Right cardiac atrium (tissue), 5 donors: ENCODE measurements at regions not wholly inside any gene's neighbourhood (a gene's known extent, or its start where the extent isn't known, plus 50 kb on each side); places are given as distances from the start of the nearest gene placed in this dataset.
A peak's percentile ranks its signal among the peaks of the same experiment; 100 is the strongest.

Source experiments
- ATAC-seq, 2 donors: fragments of 200-7000 bp; cut with Tn5 transposase; one replicate each; pipeline versions ENCODE4 v1.8.0 to v1.9.1; 2020; ENCODE audit warnings: moderate library complexity in 2 of 2, mild to moderate bottlenecking in 1 of 2
- DNase-seq, 3 donors: peaks; one replicate each; pipeline ENCODE4 v3.0.0-alpha.2; 2020
- H3K27ac ChIP-seq: one replicate; pipeline ENCODE4 v1.5.1; 2013; ENCODE audit warnings: mild to moderate bottlenecking, low read length, control low read depth, moderate library complexity
- H3K27me3 ChIP-seq: one replicate; pipeline ENCODE4 v1.6.1; 2013; ENCODE audit not compliant: control insufficient read depth, insufficient read depth
- H3K4me1 ChIP-seq: one replicate; pipeline ENCODE4 v1.6.1; 2013; ENCODE audit warnings: low read length; ENCODE audit not compliant: control insufficient read depth, insufficient read depth
- H3K4me3 ChIP-seq: one replicate; pipeline ENCODE4 v1.5.1; 2013; ENCODE audit warnings: low read length, control low read depth
- H3K9me3 ChIP-seq: one replicate; pipeline ENCODE4 v1.6.1; 2013; ENCODE audit warnings: low read length; ENCODE audit not compliant: control insufficient read depth
- WGBS: extraction: QIAGEN DNeasy Blood & Tissue Kit; methylation state at CpG from one replicate; pipeline ENCODE4 v1.1.7; 2013; 5-methylcytosine and 5-hydroxymethylcytosine counted together
- intact Hi-C, 4 donors: fragments of 100-400 bp; cut with DNase I; formaldehyde crosslinking; loops; one replicate each; pipeline versions ENCODE4 v1.11.0 to v1.14.0; 2022 to 2023
- donor health status: healthy with polysubstance abuse.
- donor health status: DM: no; HTN: yes; CAD: no.
- donor health status: DM: no; HTN: no; CAD: no.
- donor health status: DM: no; HTN: yes; CAD: no; lungs with severe emphysema.
- donor health status: DM: yes; HTN: yes; CAD: no.

DNA sequence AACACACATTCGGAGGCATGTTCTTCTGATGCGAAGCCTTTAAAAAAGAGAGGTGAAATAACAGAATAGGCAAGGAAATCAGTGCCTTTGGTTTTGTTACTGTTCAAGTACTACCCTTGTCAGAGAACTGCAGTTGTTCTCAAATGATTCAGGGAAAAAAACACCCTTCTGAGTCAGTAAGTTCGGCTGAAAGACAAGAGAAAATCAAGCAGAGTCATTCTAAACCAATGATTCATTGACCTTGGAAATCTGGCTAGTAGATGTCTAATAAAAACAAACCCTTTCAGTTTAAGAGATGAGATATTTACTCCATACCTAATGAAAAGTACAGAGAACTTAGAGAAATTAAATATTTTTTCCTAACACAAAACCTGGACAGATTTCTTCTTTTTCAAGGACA, 72.7 kb upstream of the ABI3BP start:
- Histone ChIP-seq H3K4me3 (no peak overlapping the region), H3K27ac (no peak overlapping the region), H3K4me1 (no peaks in the 10 kb centered on the region), H3K9me3 (no peaks in the 10 kb centered on the region), H3K27me3 (no peaks in the 10 kb centered on the region)
- DNase-seq (no peak), ATAC-seq (peak; percentile 68 to 69)
- 72% methylated on average over 3 of the region's 3 CpGs for WGBS
- intact Hi-C loops: loop anchor here in 1 of 4 donors (10.0 kb wide), 1 partner anchor 129 kb away; no protein-coding TSS in a partner anchor

DNA sequence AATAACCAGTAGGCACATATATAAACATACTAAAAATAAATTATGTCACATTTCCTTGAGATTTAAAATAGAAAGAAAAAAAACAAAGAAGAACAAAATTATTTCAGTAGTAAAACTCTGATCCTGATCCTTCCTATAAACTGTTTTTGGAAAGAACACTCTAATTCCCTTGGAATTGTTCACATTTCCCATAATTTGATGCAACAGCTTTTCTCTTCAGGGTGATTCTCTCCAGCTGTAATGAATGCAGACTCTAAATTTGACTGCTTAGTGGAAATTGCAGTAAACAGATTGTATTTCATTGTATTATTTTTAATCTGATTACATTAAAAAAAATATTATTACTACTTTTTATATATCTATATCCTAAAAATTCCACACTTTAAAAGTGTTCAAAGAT, 70.2 kb upstream of the ABI3BP start:
- intact Hi-C loops: loop anchor here in 1 of 4 donors (10.0 kb wide), 1 partner anchor 131 kb away; no protein-coding TSS in a partner anchor
- H3K27ac ChIP-seq: no peak overlapping the region
- DNase-seq: no peak

DNA sequence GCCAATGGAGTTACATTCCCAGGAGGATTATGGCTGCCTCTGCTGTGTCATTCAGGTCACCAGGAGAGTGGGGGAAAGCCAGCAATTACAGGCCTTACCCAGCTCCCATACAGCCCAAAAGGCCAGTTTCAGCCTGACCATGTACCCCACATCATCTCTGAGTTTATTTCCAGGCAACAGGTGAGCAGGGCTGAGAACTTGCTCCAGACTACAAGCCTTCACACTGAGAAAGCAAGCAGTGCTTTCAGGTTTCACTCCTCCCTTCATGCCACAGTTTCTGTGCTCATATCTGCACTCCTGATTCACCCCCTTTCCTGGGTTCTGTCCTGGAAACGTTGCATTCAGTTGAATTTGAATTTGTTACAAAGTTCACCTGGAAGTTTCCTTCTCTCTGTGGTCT, 68.1 kb upstream of the ABI3BP start:
- DNase-seq (no peak), ATAC-seq (no peak)
- H3K4me1 ChIP-seq: no peaks in the 10 kb centered on the region
- no peak overlapping the region for H3K4me3 ChIP-seq
- intact Hi-C loops: loop anchor here in 1 of 4 donors (10.0 kb wide), 1 partner anchor 133 kb away; no protein-coding TSS in a partner anchor
- WGBS: 56% methylated on average over 1 of the region's 1 CpG
- no peak overlapping the region for H3K27ac ChIP-seq
- H3K27me3 ChIP-seq: no peaks in the 10 kb centered on the region
- H3K9me3 ChIP-seq: no peaks in the 10 kb centered on the region

More for the DNA sequence above, 70.2 kb upstream of the ABI3BP start:
- no peak overlapping the region for H3K4me3 ChIP-seq
- no peaks in the 10 kb centered on the region for H3K4me1 ChIP-seq
- no peaks in the 10 kb centered on the region for H3K9me3 ChIP-seq
- ATAC-seq: no peak
- H3K27me3 ChIP-seq: no peaks in the 10 kb centered on the region

DNA sequence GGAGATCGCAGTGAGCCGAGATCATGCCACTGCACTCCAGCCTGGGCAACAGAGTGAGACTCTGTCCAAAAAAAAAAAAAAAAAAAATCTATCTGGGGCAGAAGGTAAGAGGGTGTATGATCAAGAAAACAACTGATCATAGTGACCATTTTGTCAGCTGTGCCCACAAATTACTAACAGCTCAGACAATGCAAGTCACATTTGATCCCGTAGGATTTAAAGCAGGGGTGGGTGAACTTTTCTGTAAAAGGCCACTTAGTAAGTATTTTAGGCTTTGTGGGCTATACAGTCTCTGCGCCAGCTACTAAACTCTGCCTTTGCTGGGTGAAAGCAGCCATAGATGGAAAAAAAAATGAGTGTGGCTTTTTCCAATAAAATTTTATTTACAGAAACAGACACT, 57.6 kb upstream of the ABI3BP start:
- no peaks in the 10 kb centered on the region for H3K9me3 ChIP-seq
- no peak for ATAC-seq
- 90% methylated on average over 4 of the region's 4 CpGs for WGBS
- H3K4me1 ChIP-seq: no peaks in the 10 kb centered on the region
- no peaks in the 10 kb centered on the region for H3K27me3 ChIP-seq
- DNase-seq: no peak
- H3K4me3 ChIP-seq: no peak overlapping the region
- H3K27ac ChIP-seq: no peak overlapping the region
- intact Hi-C loops: no loop called here

DNA sequence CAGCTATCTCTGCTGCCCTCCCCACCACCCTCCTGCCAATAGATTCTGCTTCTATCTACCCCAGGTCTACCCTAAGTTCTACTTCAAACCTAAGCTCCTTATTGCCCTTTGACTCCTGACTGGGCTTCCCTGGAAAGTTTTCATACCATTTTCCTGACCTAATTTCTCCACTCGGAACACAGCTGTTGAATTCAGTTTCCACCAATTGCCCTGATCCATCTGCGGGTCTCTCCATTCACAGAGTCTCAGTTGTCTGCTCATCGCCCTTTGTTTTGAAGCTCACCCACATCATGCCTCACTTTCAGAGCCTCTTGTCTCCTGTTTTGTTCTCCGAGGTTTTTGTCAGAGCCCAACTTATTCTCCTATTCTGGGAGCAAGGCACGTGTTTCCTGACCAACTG, 56.8 kb upstream of the ABI3BP start:
- intact Hi-C loops: no loop called here

DNA sequence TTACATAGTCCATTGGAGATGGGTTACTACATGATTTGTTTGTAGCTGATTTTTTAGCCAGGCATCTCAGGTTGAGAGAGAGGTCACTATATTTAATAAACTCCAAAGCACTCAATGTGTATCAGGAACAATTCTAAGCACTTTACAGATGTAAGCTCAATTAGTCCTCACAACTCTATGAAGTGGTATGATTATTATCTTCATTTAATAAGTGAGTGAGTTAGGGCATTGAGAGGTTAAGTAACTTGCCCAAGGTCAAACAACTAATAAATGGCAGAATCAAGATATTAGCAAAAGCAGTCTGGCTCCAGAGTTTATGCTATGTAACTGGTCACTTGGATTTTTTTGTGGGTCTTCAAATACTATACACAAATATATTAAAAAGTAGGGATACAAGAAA, 56.3 kb upstream of the ABI3BP start:
- Histone ChIP-seq H3K4me3 (no peak overlapping the region), H3K27me3 (no peaks in the 10 kb centered on the region), H3K4me1 (no peaks in the 10 kb centered on the region), H3K9me3 (no peaks in the 10 kb centered on the region), H3K27ac (no peak overlapping the region)
- intact Hi-C loops: no loop called here
- ATAC-seq (no peak), DNase-seq (no peak)

More for the DNA sequence above, 56.8 kb upstream of the ABI3BP start:
- no peak overlapping the region for H3K27ac ChIP-seq
- DNase-seq (no peak), ATAC-seq (no peak)
- no peaks in the 10 kb centered on the region for H3K4me1 ChIP-seq
- H3K9me3 ChIP-seq: no peaks in the 10 kb centered on the region
- no peak overlapping the region for H3K4me3 ChIP-seq
- no peaks in the 10 kb centered on the region for H3K27me3 ChIP-seq
- 49% methylated on average over 5 of the region's 5 CpGs for WGBS

DNA sequence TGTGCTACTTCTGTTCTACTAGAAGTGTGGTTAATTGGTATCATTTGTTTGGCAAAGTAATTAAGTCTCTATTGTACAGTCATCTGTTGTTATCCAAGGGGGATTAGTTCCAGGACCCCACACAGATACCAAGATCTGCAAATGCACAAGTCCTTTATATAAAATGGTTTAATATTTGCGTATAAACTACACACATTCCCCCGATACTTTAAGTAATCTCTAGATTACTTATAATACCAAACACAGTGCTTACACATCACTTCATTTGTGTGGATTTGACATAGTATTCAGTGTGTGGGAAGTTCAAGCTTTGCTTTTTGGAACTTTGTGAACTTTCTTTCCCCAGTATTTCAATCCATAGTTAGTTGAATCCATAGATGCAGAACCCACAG, 50.5 kb upstream of the ABI3BP start:
- H3K27me3 ChIP-seq: no peaks in the 10 kb centered on the region
- H3K4me3 ChIP-seq: no peak overlapping the region
- DNase-seq: no peak
- intact Hi-C loops: no loop called here
- no peaks in the 10 kb centered on the region for H3K9me3 ChIP-seq
- ATAC-seq: no peak
- WGBS: 84% methylated on average over 2 of the region's 2 CpGs
- peaks cover 4% of the 10 kb centered on the region for H3K4me1 ChIP-seq
- no peak overlapping the region for H3K27ac ChIP-seq

DNA sequence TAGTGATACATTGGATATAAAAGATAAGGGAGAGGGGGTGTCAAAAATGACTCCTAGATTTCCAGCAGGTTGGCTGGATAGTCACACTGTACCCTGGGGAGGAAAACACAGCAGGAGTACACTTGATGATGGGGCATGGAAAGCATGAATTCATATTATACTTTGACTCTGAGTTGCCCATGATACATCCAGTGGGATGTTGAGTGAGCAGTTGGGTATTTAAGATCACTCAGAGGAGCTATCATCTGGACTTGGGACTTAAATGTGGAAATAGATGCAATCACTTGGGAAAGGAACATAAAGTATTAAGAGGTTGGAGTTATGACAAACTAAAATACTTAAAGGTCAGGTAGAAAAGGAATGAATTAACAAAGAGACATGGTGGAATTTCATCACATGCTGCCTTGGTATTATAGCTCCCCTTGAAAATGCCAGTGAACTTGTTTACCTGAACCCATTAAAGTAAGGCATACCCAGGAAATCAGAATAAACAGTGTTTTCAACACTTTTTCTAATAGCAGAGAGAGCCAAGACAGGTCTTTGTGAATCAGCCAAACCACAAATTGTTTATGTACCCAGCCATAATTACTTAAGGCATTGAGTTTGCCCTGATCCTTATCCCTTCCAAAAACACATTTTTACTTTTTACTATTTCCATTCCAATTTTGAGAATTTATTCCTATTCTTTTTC, 49.9 kb upstream of the ABI3BP start:
- no peaks in the 10 kb centered on the region for H3K9me3 ChIP-seq
- ATAC-seq (no peak), DNase-seq (no peak)
- peaks cover 4% of the 10 kb centered on the region for H3K4me1 ChIP-seq
- intact Hi-C loops: no loop called here
- no peak overlapping the region for H3K4me3 ChIP-seq
- no peaks in the 10 kb centered on the region for H3K27me3 ChIP-seq
- no peak overlapping the region for H3K27ac ChIP-seq
